GM21529 (cell line): ENCODE measurements at regions not wholly inside any gene's neighbourhood (a gene's known extent, or its start where the extent isn't known, plus 50 kb on each side); places are given as distances from the start of the nearest gene placed in this dataset.

Experiments
- ATAC-seq: cut with Tn5 transposase; IDR thresholded peaks from one replicate; pipeline ENCODE4 v1.9.1; 2021; ENCODE audit not compliant: unreplicated experiment

DNA sequence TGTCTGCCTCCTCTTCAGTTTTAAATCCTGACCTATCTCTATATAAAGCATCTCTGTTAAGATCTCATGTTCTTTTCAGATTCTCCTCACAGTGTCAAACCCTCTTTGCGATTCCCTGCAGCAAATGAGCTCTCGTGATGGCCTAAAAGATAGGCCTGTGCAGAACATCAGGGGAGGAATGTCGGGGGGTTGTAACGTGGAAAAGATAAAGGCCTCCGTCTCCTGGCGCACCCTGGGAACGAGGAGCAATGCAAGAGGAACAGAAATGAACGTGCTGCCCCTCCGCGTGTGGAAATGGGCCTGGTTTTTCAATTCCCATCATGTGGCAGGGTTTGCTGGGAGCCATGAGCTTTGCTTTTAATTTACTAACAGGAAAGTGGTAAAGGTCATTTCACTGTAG is 285.0 kb upstream of the TPM1 start:
- no peak for ATAC-seq

- ATAC-seq, result no peak
Observed at GRCh38 chr15:62758126-62758951, 284.2 kb upstream of the TPM1 start.

GRCh38 chr15:62758952-62759349 is 283.6 kb upstream of the TPM1 start:
- ATAC-seq, result no peak

- ATAC-seq, result no peak
Observed at GRCh38 chr15:62760538-62760937, 282.0 kb upstream of the TPM1 start.

- no peak for ATAC-seq
Observed at GRCh38 chr15:62765916-62766315, 276.6 kb upstream of the TPM1 start.

GRCh38 chr15:62766599-62766998 is 275.9 kb upstream of the TPM1 start:
- ATAC-seq, result no peak

DNA sequence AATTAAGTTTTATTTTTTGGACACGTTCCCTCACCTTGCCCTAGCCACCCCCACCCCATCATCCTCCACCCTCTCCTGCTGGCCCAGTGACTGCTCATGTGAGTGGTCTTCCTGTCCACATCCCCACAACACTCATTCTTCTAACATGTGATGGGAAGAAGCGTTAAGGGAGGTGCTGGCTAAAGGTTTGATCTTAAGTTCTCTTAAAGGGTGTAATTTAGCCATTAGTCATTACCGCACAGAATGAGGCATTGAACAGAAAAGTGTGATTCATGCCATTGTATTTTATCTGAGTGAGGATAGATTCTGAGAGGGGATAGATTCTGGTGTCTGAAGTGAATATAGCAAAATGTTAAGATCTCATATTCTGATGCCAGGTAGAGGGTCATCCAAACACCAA is 272.9 kb upstream of the TPM1 start:
- ATAC-seq, result no peak

GRCh38 chr15:62770111-62770660 is 272.4 kb upstream of the TPM1 start:
- no peak for ATAC-seq

- no peak for ATAC-seq
Observed at GRCh38 chr15:62770752-62771151, 271.8 kb upstream of the TPM1 start.

DNA sequence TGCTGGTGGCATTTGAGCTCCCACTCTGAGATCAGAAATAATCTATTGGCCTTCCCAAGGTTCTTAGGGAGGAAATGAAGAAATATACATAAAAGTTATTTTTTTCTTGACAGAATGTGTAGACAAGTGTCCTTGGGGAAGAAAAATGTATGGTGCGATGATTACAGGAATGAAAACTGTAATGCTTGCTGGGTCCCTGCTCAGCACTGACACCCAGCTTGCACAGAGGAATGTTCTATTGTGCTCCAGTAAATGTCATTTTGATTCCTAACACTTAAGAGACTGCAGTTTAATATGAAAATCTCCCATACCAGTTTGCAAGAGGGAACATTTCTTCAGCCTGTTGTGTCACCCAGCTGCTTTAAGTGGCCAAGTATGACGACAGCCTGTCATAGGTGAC is 271.3 kb upstream of the TPM1 start:
- no peak for ATAC-seq

GRCh38 chr15:62773369-62774165 is 269.0 kb upstream of the TPM1 start:
- ATAC-seq, result no peak

DNA sequence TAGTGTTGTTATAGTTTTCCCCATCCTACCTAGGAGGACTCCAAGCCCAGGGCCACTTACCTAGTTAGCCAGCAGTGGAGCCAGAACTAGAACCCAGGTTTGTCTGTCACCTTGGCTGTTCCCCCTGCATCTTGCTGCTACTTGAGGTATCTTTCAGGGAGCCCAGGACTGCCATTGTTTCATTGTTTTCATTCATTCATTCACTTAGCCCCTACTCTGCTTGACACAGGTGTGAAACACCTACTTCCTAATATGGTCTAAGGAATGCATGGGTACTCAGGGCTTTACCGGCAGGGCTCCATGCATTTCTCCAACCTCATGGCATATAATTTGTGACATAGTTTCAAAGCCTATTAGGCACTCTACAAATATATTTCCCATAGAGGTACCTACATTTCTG is 266.6 kb upstream of the TPM1 start:
- ATAC-seq, result no peak

DNA sequence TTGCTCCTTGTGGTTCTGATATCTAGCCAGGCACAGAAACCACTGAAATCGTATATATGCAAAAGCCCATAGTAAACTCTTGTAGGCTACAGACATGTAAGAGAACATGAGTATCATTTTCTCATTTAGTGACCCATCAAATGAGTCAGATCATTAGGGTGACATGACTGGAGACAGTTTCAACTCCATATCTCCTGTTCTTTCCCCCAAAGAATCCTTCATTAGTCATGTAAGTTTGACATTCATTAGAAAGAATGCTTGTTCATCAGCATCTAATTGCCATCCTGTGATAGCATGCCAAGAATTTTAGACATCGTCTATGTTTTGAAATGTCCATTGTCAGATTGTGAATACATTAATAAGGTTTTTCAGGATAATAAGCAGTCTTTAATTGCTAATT is 264.9 kb upstream of the TPM1 start:
- ATAC-seq, result no peak

DNA sequence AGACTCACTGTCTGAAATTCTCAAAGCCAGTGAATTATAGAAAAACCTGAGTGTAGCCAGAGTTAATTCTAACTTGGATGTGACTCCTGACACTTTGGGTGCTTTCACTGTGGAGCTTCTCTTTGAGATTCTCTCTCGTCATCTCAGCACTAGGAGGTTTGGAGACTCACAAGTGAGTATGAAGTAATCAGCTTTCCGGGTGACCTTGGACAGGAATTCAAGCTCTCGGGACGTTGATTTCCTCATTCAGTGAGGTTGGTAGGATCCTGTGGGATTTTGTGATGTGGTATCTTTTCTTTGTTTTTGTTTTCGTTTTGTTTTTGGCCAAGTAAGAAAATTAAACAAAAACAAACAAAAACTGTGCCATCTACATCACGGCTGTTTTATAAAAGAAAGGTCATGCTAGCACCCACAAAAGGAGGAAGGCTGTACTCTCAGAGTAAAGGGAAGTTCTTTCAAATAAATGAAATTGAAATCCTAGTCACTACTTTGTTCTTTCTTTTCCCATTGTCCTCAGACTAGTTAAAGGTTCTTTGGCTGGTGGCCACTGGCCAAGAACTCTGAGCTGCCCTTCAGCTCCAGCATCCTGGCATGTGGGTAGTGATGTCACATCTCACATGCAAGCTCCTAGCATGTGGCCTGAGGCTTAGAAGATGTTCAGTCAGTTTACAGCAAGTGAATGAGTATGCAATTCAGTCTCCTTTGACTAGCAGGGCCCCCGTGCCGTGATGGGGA is 263.3 kb upstream of the TPM1 start:
- ATAC-seq, result no peak

DNA sequence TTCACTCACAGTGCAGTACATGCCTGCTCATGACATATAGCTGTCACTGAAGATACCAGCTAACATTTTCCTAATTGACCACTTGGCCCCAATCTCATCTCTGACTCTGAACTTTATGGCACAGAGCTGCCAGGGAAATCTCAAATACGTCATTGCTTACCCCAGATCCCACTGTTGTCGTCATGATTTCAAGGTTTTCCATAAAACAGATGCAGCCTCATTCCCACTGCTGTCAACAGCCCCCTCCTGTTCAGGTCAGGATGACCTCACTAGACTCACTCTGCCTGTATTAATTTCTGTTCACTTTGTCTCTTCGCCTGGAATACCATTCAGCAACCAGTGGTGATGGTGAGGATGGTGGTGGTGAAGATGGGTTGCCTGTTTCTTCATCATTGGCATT is 262.6 kb upstream of the TPM1 start:
- no peak for ATAC-seq

DNA sequence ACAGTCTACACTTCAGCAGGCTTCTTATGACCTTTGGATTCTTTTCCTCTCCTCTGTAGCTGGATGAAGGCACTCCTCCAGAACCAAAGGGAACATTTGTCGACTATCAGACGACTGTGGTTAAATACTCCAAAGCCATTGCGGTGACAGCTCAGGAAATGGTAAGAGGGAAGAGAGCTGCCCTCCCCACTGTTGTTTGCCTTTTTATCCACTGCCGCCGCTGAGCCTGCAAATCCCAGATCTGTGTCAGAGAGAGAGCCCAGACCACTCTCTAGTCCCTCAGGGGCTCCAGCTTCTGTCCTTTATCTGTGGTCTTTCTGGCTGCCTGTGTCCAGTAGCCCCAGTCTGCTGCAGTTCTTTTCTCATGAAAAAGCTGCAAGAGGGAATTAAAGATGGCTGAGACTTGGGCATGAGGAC is 261.5 kb upstream of the TPM1 start:
- no peak for ATAC-seq

DNA sequence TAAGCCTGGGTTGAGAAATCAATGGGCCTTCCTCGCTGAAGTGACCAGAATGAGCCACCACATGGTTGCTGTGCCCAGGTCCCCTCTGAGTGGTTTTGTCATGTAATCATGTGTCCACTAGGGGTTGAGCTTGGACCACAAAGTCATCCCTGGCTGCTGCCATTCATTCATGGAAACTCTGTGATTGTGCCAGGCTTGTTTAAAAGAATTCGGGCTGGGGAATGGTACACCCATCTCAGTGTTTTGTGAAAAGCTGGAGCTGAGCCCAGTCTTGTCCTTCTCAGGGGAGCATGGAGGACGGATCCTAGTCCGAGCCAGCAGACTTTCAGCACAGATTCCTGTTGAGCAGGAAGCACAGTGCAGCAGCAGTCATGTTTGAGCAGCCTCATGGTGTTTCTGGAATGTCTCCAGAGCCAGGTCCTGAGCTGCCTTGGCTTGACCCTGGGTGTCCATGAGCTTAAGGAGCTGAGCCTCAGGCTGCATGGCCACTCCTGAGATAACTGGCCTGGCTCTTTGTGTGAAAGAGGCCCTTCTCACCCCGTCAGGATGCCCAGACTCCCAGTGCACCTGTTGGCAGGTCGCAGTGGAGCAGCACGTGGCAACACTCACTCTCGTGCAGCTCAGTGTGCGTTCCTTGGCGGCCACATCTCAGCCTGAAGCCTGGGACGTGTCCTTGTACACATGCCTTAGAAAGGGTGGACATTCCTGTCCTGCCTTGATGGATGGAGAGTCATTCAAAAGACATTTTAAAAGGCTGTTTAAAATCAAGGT is 260.3 kb upstream of the TPM1 start:
- ATAC-seq, result no peak

DNA sequence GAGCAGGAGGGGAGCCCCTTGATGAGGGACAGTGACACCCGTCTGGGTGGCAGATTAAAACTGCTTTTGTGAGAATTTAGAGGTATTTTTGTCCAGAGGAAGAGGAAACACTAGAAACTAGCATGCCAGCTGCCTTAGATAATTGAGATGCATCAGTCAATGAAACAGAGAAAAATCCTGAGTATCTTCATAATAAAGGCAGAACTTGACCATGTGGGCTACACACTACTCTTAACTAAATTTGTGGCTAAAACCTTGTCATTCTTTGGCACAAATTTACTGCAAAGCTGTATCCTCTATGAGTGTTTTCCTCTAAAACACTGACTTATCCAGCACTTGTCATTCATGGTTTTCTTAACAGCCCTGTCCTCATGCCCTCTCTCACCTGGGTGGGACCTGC is 259.7 kb upstream of the TPM1 start:
- ATAC-seq, result no peak

- no peak for ATAC-seq
Observed at GRCh38 chr15:62783303-62783957, 259.1 kb upstream of the TPM1 start.
